ENCODE measurements at regions not wholly inside any gene's neighbourhood (a gene's known extent, or its start where the extent isn't known, plus 50 kb on each side); places are given as distances from the start of the nearest gene placed in this dataset.

DNA sequence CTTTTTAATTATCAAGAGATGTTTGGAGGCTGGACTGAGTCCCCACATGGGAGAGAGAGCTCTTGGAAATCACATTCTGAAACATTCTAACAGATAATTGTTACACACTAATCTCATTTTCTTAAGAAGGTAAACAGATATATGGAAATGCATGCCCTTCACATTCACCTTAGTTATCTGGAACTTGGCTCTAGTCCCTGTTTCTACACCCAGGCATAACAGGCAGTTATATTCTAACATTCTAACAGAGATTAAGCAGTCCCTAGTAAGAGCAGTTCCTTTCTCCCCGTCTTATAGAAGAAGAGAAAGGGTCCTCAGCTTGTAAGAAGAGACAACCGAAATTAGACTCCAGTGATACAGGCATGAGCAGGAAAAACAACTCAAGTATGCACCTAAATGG lies 385.4 kb downstream of the SOX11 start:
- ATAC-seq (no peak), DNase-seq (no peak)
- H3K4me3 ChIP-seq = no peak overlapping the region
- no peaks in the 10 kb centered on the region for H3K9me3 ChIP-seq
- TF ChIP-seq, protein P1, sequence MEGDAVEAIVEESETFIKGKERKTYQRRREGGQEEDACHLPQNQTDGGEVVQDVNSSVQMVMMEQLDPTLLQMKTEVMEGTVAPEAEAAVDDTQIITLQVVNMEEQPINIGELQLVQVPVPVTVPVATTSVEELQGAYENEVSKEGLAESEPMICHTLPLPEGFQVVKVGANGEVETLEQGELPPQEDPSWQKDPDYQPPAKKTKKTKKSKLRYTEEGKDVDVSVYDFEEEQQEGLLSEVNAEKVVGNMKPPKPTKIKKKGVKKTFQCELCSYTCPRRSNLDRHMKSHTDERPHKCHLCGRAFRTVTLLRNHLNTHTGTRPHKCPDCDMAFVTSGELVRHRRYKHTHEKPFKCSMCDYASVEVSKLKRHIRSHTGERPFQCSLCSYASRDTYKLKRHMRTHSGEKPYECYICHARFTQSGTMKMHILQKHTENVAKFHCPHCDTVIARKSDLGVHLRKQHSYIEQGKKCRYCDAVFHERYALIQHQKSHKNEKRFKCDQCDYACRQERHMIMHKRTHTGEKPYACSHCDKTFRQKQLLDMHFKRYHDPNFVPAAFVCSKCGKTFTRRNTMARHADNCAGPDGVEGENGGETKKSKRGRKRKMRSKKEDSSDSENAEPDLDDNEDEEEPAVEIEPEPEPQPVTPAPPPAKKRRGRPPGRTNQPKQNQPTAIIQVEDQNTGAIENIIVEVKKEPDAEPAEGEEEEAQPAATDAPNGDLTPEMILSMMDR (IDR thresholded peaks at IDR 0.05) = no peak
- no peak for TF ChIP-seq POLR2A (IDR thresholded peaks at IDR 0.05)
- H3K4me1 ChIP-seq = no peaks in the 10 kb centered on the region
- WGBS (ENCODE audit: insufficient coverage, low coverage, low lambda C conversion rate, missing lambda C conversion rate) = 23% methylated on average over 2 of the region's 2 CpGs
- no peaks in the 10 kb centered on the region for H3K27me3 ChIP-seq
- H3K36me3 ChIP-seq = no peaks in the 10 kb centered on the region
- intact Hi-C loops (cut with DNase I) = no loop called here
- no peak overlapping the region for H3K27ac ChIP-seq

DNA sequence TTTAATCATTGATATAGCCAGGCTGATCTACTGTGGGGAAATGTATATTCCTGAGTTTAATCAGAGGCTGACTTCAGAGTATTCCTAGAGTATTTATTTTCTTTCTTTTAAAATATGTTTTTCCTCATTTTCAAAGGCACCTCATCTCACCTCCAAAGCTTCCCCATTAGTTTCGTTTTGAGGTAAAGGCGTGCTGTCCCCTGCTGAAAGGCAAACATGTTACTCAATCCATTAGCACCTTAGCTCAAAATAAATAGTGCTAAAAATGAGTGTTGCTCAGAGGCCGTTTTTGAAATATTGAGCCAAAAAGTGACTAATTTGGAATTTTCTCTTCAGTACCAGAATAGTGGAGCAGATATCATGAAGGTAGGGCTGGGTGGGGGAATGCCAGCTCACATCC lies 386.2 kb downstream of the SOX11 start:
- Histone ChIP-seq H3K27ac (no peak overlapping the region), H3K27me3 (no peaks in the 10 kb centered on the region), H3K4me1 (no peaks in the 10 kb centered on the region), H3K9me3 (no peaks in the 10 kb centered on the region), H3K4me3 (no peak overlapping the region), H3K36me3 (no peaks in the 10 kb centered on the region)
- intact Hi-C loops (cut with DNase I) = no loop called here
- DNase-seq (no peak), ATAC-seq (peak in 1 of 4 donors; percentile 58)
- WGBS (ENCODE audit: insufficient coverage, low coverage, low lambda C conversion rate, missing lambda C conversion rate) = 12% methylated on average over 3 of the region's 3 CpGs
- no peak for TF ChIP-seq POLR2A (IDR thresholded peaks at IDR 0.05)
- TF ChIP-seq, protein P1 (IDR thresholded peaks at IDR 0.05) = no peak

DNA sequence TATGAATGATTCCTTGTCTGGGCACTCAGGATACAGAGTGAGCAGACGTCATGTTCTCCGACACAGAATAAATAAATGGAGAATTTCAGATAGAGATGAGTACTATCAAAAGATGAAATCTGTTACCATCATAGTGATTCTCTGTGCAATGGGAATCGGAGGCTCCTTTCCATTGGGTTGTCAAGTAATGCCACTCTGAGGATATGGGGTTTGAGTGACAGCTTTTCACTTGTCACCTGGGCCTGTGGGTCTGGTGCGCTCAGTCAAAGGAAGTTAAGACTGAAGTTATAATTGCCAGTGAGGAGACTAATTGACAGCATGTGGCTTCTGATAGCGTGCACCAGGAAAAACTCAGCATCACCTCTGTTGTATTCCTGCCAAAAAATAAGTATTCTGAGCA lies 387.2 kb downstream of the SOX11 start:
- TF ChIP-seq POLR2A (IDR thresholded peaks at IDR 0.05) = no peak
- TF ChIP-seq, protein P1 (IDR thresholded peaks at IDR 0.05) = no peak
- DNase-seq = no peak
- Histone ChIP-seq H3K4me3 (no peak overlapping the region), H3K9me3 (no peaks in the 10 kb centered on the region), H3K4me1 (no peaks in the 10 kb centered on the region), H3K27ac (no peak overlapping the region), H3K27me3 (no peaks in the 10 kb centered on the region), H3K36me3 (no peaks in the 10 kb centered on the region)
- intact Hi-C loops (cut with DNase I) = no loop called here
- no peak for ATAC-seq
- WGBS (ENCODE audit: insufficient coverage, low coverage, low lambda C conversion rate, missing lambda C conversion rate) = 79% methylated on average over 4 of the region's 5 CpGs

DNA sequence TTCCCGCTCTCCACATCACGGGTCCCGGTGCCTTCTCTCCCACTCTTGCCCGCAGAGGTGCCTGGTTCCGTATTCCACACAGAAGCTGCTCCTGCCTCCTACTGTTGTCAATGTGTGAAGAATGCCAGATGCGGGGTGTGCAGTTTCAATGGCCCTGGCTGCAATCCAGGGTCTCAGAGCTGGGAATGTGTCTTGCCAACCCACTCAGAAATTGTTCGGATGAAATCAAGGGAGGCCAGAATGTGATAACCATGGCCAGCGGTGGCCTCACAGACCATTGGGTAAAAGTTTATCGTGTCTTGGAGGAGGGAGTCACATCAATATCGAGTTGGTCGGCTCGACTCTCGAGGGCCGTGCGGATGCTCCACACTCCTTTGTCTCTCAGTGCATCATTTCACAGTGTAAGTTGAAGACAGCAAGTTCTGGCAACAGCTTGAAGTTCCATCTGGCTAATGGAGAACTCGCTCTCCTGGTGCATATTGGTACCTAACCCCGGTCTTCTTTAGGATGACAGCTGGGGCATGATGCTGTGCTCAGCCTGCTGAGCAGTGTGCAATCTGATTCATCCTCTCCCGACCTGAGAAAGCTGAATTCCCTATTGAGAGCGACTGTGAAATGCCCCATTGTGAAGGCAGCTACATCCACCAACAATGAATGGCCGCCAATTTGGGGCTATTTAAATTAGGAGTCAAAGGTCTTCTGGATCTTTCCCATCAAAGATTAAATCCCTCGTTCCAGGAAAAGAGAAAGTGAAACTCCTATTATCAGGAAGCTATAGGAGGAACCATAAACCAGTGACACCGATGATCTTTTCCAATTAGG lies 389.0 kb downstream of the SOX11 start:
- H3K4me3 ChIP-seq = peak overlapping the region in 2 of 3 donors; percentile 32 to 36
- intact Hi-C loops (cut with DNase I) = no loop called here
- H3K27me3 ChIP-seq = no peaks in the 10 kb centered on the region
- no peak for DNase-seq
- H3K9me3 ChIP-seq = no peaks in the 10 kb centered on the region
- no peaks in the 10 kb centered on the region for H3K4me1 ChIP-seq
- TF ChIP-seq POLR2A (IDR thresholded peaks at IDR 0.05) = no peak
- TF ChIP-seq, protein P1 (IDR thresholded peaks at IDR 0.05) = no peak
- 77% methylated on average over 10 of the region's 22 CpGs for WGBS (ENCODE audit: insufficient coverage, low coverage, low lambda C conversion rate, missing lambda C conversion rate)
- no peak overlapping the region for H3K27ac ChIP-seq
- ATAC-seq = peak in 3 of 4 donors; percentile 41 to 53 (median 49)
- no peaks in the 10 kb centered on the region for H3K36me3 ChIP-seq

Data from right lobe of liver (tissue), 6 donors.